EL (cell line): ENCODE measurements at regions not wholly inside any gene's neighbourhood (a gene's known extent, or its start where the extent isn't known, plus 50 kb on each side); places are given as distances from the start of the nearest gene placed in this dataset.

Experiments used
- DNase-seq: peaks from one replicate; pipeline ENCODE4 v3.0.0-alpha.2; 2016

DNA sequence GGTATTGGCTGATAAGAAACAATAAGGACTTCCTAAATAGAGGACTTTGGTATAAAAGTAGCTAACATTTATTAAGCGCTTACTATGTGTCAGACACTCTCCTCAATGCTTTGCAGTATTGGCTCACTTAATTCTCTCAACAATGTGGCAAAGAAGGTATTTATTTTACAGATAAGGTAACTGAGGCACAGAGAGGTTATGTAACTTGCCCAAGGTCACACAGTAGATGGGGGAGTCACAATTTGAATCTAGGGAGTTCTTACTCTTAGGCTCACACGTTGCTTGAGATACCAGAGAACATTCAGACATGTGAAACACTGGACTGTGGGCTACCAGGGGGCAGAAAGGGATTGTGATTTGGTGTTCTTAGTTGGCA lies 60.8 kb upstream of the GPR158 start:
- DNase-seq: no peak

DNA sequence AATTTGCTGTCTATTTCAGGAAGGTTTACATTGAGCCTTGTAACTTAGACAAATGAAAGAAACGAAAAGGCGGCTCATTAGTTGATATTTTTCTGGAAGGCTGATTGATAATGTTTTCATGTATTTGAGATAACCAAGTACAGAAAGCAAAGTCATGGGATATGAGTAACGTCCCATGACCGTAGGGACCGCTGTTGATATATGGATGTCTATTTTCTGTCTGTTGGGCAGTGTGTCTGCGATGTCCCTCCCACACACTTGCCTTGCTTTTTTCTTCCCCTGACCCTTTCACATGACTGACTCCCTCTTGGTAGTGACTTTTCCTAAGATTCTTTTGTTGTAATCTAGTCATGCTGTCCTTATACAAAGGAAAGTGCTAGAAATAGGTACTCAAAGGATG lies 57.0 kb upstream of the GPR158 start:
- no peak for DNase-seq

DNA sequence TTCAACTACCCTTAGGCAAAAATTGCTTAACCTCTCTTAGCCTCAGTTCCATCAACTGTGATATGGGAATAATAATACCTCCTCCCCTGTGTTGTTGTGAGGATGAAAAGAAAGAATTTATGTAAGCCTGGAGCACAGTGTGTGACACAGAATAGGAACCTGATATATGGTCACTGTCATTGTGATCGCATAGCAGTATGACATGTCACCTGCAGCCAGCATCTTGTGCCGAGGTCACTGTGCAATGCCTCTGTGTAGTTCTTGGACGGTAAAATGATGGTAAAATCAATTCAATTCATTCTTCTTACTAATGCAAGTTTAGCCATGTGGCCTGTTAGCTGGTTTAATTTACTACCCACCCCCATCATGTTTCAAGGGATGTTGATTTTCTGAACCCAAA lies 54.6 kb upstream of the GPR158 start:
- no peak for DNase-seq
